Epithelial cell of esophagus (primary cell): ENCODE measurements at regions not wholly inside any gene's neighbourhood (a gene's known extent, or its start where the extent isn't known, plus 50 kb on each side); places are given as distances from the start of the nearest gene placed in this dataset.

Experiments
- DNase-seq: peaks from one replicate; pipeline ENCODE4 v3.0.0; 2010; ENCODE audit warnings: low read depth
- H3K4me3 ChIP-seq: 2 replicates; pipeline ENCODE4 v1.5.1; 2011; ENCODE audit warnings: mild to moderate bottlenecking, low read length, control low read depth
- CTCF ChIP-seq: IDR thresholded peaks from 2 replicates; pipeline ENCODE4 v1.5.1; 2011; ENCODE audit warnings: low read depth, mild to moderate bottlenecking, low read length, control low read depth, inconsistent platforms; ENCODE audit not compliant: insufficient read depth; ENCODE audit errors: missing control alignments

GRCh38 chr5:141753143-141753970 lies 71.3 kb upstream of the ARAP3 start:
- TF ChIP-seq CTCF, result no peak
- DNase-seq, result no peak
- H3K4me3 ChIP-seq, result no peak overlapping the region

- DNase-seq, result peak; percentile 24
- H3K4me3 ChIP-seq, result no peak overlapping the region
- no peak for TF ChIP-seq CTCF
Measured at GRCh38 chr5:141747152-141748141, 65.4 kb upstream of the ARAP3 start.

DNA sequence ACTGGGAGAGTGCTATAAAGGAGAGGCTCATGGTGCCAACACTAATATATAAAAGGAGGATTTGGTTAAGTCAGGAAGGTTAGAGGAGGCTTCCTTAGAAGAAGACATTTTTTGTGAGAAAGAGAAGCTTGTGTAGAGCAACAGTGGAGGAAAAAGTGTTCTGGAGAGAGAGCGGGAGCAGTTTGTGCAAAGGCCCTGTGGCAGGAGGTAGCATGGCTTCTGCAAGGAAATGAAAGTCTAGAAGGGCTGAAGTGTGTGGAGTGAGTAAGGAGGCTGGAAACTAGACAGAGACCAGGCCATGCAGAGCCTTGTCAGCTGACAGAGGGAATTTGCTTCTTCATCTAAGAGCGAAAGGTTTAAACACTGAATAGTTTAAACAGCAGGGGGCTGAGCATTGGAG lies 64.4 kb upstream of the ARAP3 start:
- no peak overlapping the region for H3K4me3 ChIP-seq
- TF ChIP-seq CTCF, result no peak
- DNase-seq, result no peak

DNA sequence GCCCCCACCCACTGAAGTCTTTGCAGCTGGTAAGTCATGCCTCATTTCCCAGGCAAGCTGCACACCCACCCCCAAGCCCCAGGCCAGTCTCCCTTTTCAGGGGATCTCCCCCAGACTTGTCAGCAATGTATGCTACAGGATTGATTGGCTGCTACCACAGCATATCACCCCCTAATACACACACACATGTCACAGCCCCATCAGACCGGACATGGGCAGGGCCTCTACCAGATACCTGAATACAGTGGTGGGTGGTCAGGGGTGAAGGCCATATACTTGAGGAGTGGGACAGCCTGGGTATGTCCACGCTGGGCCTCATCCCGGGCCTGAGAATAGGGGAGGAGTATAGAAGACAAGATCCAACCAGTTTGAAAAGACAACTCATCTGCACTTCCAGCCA lies 63.4 kb upstream of the ARAP3 start:
- H3K4me3 ChIP-seq, result no peak overlapping the region
- TF ChIP-seq CTCF, result no peak
- DNase-seq, result no peak

DNA sequence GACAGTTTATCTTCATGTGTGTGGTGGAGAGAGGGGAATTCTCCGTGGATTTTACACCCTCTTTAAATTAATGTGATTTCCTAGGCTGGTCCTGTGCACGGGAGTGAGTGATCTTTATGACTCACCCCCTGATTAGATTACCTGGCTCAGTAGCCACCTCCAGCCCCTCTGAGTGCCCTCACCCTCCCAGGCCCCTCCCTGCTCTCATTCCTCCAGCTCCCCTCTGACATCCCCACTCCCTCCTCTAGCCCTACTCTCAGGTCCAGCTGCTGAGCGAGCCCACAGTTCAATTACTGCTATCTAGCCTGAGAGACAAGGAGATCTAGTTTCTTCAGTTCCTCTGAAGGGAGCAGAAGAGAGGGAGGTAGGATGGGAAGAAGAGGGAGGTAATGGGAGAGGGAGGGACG lies 61.8 kb upstream of the ARAP3 start:
- peak; percentile 9 for DNase-seq
- no peak for TF ChIP-seq CTCF
- no peak overlapping the region for H3K4me3 ChIP-seq

DNA sequence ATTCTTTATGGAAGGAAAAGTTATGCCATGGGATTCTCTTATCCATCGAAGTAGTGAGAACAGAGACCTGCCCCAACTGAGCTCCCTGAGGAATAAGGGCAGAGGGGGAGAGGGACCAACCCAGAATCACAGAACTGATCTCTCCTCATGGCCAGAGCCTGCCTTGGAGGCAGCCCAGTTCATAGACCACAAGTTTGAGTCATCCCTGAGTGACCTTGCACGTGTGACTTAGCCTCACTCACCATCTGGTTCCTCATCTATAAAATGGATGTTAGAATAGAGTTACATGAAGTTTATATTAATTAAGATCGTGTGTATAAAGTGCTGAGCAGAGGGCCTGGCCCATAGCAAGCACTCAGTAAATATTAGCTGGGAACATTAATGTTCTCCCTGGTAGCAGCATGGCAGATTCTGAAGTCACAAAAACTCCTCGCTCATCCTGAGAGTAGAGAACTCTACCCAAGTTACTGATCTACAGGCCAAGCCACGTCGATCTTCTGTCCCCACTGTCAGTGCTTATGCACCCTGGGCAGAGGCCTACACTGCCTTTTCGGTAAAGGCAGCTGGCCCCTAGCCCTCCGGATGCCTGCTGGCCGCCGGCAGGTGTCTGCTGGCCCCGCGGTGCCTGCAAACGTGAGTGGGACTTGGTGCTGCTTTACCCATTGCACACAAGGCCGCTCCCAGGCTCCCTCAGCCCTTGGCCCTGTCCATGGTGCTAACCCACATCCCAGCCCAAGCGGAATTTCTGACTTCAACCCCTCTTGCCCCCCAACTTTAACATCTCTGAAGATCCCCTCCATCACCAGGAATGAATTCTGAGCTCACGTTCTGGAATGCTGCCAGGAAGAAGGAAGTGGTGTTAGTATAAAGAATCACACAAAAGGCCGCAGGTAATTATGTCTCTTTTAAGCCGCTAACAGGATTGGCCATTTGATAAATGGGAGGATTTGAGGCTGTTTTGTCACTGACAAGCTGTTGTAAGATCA lies 61.1 kb upstream of the ARAP3 start:
- no peak overlapping the region for H3K4me3 ChIP-seq
- no peak for TF ChIP-seq CTCF
- peak; percentile 57 for DNase-seq
